IMR-90 (cell line): ENCODE measurements at regions not wholly inside any gene's neighbourhood (a gene's known extent, or its start where the extent isn't known, plus 50 kb on each side); places are given as distances from the start of the nearest gene placed in this dataset.

Experiments
- ATAC-seq: fragments of 200-7000 bp; cut with Tn5 transposase; 2 replicates; pipeline ENCODE4 v1.9.1; 2020; ENCODE audit warnings: low read depth, mild to moderate bottlenecking, moderate library complexity
- BruUV-seq: library from RNA; stranded (reverse); fragments of 400-500 nt; replicated peaks from 2 replicates; lab custom pipeline; 2021; lab: Mats Ljungman, UMichigan
- CTCF ChIA-PET: fragments of 300-600 bp; formaldehyde crosslinking; extraction: SDS; loops from one replicate; lab custom pipeline; 2021; ENCODE audit warnings: antibody characterized with exemption; lab: Yijun Ruan, JAX
- POLR2A ChIA-PET: fragments of 300-600 bp; sonication (Branson Sonifier 250); formaldehyde crosslinking; loops from one replicate; lab custom pipeline; 2022; ENCODE audit warnings: antibody characterized with exemption; ENCODE audit not compliant: unreplicated experiment; lab: Charles Lee
- DNase-seq: peaks from one replicate; pipeline ENCODE4 v3.0.0; 2013
- H2AFZ ChIP-seq: replicated peaks from 2 replicates; pipeline ENCODE3; 2013; ENCODE audit warnings: low read length, mild to moderate bottlenecking; ENCODE audit not compliant: poor library complexity
- H2AK5ac ChIP-seq: 2 replicates; pipeline ENCODE4 v1.6.1; 2013; ENCODE audit warnings: low read depth, low read length, inconsistent platforms
- H2AK9ac ChIP-seq: replicated peaks from 2 replicates; pipeline ENCODE3; 2013; ENCODE audit warnings: mild to moderate bottlenecking, low read depth, low read length, moderate library complexity; ENCODE audit not compliant: poor library complexity
- H2BK120ac ChIP-seq: 2 replicates; pipeline ENCODE4 v1.6.1; 2013; ENCODE audit warnings: low read depth, low read length, inconsistent platforms
- H2BK15ac ChIP-seq: 3 replicates; pipeline ENCODE4 v1.6.1; 2013; ENCODE audit warnings: low read depth, low read length, inconsistent platforms
- H2BK20ac ChIP-seq: 2 replicates; pipeline ENCODE4 v1.6.1; 2013; ENCODE audit warnings: low read depth, mild to moderate bottlenecking, inconsistent platforms, low read length, moderate library complexity
- H2BK5ac ChIP-seq: 2 replicates; pipeline ENCODE4 v1.6.1; 2013; ENCODE audit warnings: mild to moderate bottlenecking, low read depth, low read length, inconsistent platforms; ENCODE audit not compliant: poor library complexity, severe bottlenecking
- H3K14ac ChIP-seq: replicated peaks from 2 replicates; pipeline ENCODE4 v1.6.1; 2013; ENCODE audit warnings: low read depth, low read length, inconsistent platforms
- H3K18ac ChIP-seq: 2 replicates; pipeline ENCODE4 v1.6.1; 2013; ENCODE audit warnings: low read depth, low read length, control low read depth
- H3K23ac ChIP-seq: 2 replicates; pipeline ENCODE4 v1.6.1; 2013; ENCODE audit warnings: low read depth, low read length, inconsistent platforms
- H3K27ac ChIP-seq: 2 replicates; pipeline ENCODE4 v1.5.1; 2013; ENCODE audit warnings: mild to moderate bottlenecking, control low read depth, low read length; ENCODE audit not compliant: insufficient read depth
- H3K27me3 ChIP-seq: 2 replicates; pipeline ENCODE4 v1.6.1; 2013; ENCODE audit warnings: low read length; ENCODE audit not compliant: control insufficient read depth, insufficient read depth
- H3K36me3 ChIP-seq: 2 replicates; pipeline ENCODE4 v1.6.1; 2013; ENCODE audit warnings: low read length, mixed read lengths; ENCODE audit not compliant: control insufficient read depth, insufficient read depth
- H3K4ac ChIP-seq: 2 replicates; pipeline ENCODE4 v1.6.1; 2013; ENCODE audit warnings: low read depth, low read length, inconsistent platforms
- H3K4me1 ChIP-seq: 2 replicates; pipeline ENCODE4 v1.6.1; 2013; ENCODE audit warnings: low read length, mixed read lengths; ENCODE audit not compliant: control insufficient read depth, insufficient read depth
- H3K4me2 ChIP-seq: 2 replicates; pipeline ENCODE4 v1.6.1; 2013; ENCODE audit warnings: low read depth, mild to moderate bottlenecking, control low read depth, low read length, moderate library complexity
- H3K4me3 ChIP-seq: 2 replicates; pipeline ENCODE4 v1.5.1; 2013; ENCODE audit warnings: low read depth, mild to moderate bottlenecking, control low read depth, low read length, moderate library complexity; ENCODE audit not compliant: insufficient read depth
- H3K56ac ChIP-seq: 2 replicates; pipeline ENCODE4 v1.6.1; 2013; ENCODE audit warnings: low read length, inconsistent platforms; ENCODE audit not compliant: insufficient read depth; ENCODE audit errors: extremely low read depth
- H3K79me1 ChIP-seq, 2 experiments: 2 replicates each; pipeline ENCODE4 v1.6.1; 2013; ENCODE audit warnings: low read length in 2 of 2, inconsistent platforms in 1 of 2, low read depth in 1 of 2
- H3K9ac ChIP-seq: 2 replicates; pipeline ENCODE4 v1.6.1; 2013; ENCODE audit warnings: low read depth, low read length, control low read depth
- H3K9me1 ChIP-seq: 2 replicates; pipeline ENCODE4 v1.6.1; 2013; ENCODE audit warnings: low read length, inconsistent platforms; ENCODE audit not compliant: insufficient read depth
- H3K9me3 ChIP-seq: 2 replicates; pipeline ENCODE4 v1.6.1; 2013; ENCODE audit warnings: low read length; ENCODE audit not compliant: control insufficient read depth, insufficient read depth
- H4K20me1 ChIP-seq: 2 replicates; pipeline ENCODE4 v1.6.1; 2013; ENCODE audit warnings: low read length, inconsistent platforms; ENCODE audit not compliant: insufficient read depth
- H4K5ac ChIP-seq: 2 replicates; pipeline ENCODE4 v1.6.1; 2013; ENCODE audit warnings: mild to moderate bottlenecking, low read depth, low read length, control low read depth
- H4K8ac ChIP-seq, 2 experiments: 2 replicates each; pipeline ENCODE4 v1.6.1; 2013; ENCODE audit warnings: low read depth in 2 of 2, low read length in 2 of 2, control low read depth in 1 of 2, inconsistent platforms in 1 of 2
- H4K91ac ChIP-seq: 2 replicates; pipeline ENCODE4 v1.6.1; 2013; ENCODE audit warnings: low read depth, low read length, inconsistent platforms; ENCODE audit not compliant: insufficient read depth
- BHLHE40 ChIP-seq: fragments of 150-350 bp; IDR thresholded peaks from 2 replicates; pipeline ENCODE4 v1.6.1; 2016; ENCODE audit warnings: mild to moderate bottlenecking, low read depth, low read length
- CEBPB ChIP-seq: IDR thresholded peaks from 2 replicates; pipeline ENCODE4 v1.6.1; 2012; ENCODE audit warnings: low read depth, low read length, improper control_type of control experiment
- CHD1 ChIP-seq: IDR thresholded peaks from 2 replicates; pipeline ENCODE4 v1.6.1; 2012; ENCODE audit warnings: low read depth, low read length, improper control_type of control experiment
- ELK1 ChIP-seq: fragments of 150-350 bp; IDR thresholded peaks from 2 replicates; pipeline ENCODE4 v1.6.1; 2016; ENCODE audit warnings: low read depth, mild to moderate bottlenecking, low read length, moderate library complexity, borderline replicate concordance
- FOS ChIP-seq: fragments of 150-350 bp; IDR thresholded peaks from 2 replicates; pipeline ENCODE4 v1.6.1; 2016; ENCODE audit warnings: low read depth, low read length
- RAD21 ChIP-seq: IDR thresholded peaks from 2 replicates; pipeline ENCODE4 v1.6.1; 2012; ENCODE audit warnings: low read length, improper control_type of control experiment
- RCOR1 ChIP-seq: IDR thresholded peaks from 2 replicates; pipeline ENCODE4 v1.6.1; 2012; ENCODE audit warnings: mild to moderate bottlenecking, low read length, improper control_type of control experiment; ENCODE audit not compliant: insufficient replicate concordance
- SMC3 ChIP-seq: fragments of 150-350 bp; IDR thresholded peaks from 2 replicates; pipeline ENCODE4 v1.6.1; 2016; ENCODE audit warnings: low read depth, mild to moderate bottlenecking, antibody characterized with exemption, low read length, moderate library complexity
- WGBS, 2 experiments: methylation state at CpG; one replicate each; pipeline versions ENCODE4 v1.1.5 to v1.1.7; 2013; ENCODE audit warnings: missing lambda C conversion rate in 2 of 2; ENCODE audit not compliant: insufficient read length in 1 of 2; ENCODE audit errors: extremely low coverage in 2 of 2; 5-methylcytosine and 5-hydroxymethylcytosine counted together
- dilution Hi-C: fragments of 300-500 bp; cut with HindIII; formaldehyde crosslinking; loops from one replicate; pipeline ENCODE4 v1.14.3; 2018; ENCODE audit warnings: low sequenced_read_pairs; ENCODE audit not compliant: unreplicated experiment
- in situ Hi-C: fragments of 300-500 bp; cut with MboI; formaldehyde crosslinking; loops from 3 replicates; pipeline ENCODE4 v1.14.3; 2019; ENCODE audit warnings: low sequenced_read_pairs, inconsistent platforms, mixed read lengths
- intact Hi-C: fragments of 100-400 bp; cut with micrococcal nuclease; formaldehyde crosslinking; loops from 2 replicates; pipeline ENCODE4 v1.10.0; 2022

DNA sequence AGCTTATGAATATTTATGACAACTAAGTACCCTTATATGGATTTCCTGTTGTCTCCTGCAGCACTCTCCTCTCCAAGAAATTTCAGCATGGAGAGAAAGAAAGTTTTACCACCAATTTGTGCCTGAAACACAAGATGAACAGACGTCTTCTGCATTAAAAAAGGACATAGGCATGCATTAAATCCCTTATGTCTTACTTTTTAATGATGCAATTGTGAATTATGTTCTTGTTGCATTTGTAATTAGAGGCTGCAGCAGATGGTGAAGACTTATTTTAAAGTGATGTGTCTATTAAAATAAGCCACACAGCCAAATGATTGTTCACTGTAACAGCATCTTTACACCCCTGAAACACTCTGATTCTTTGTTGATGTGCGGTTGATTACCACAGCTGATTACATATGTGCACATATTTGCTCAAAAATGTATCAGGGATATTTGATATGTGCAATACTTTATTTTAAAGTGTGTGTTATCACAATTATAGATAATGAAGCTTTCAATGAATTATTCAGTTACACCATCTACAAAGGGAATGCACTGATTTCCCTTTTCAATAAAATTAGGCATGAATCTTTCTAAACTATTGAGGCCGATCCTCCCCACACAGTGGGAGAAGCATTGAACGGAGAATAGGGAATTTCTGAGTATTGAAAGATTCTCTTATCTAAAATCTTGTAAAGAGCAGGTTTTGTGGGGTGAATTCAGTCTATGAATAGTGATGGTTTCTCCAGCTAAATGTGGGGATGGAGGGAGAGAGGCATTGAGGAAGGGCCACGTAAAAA is 585.1 kb downstream of the SLC4A3 start:
- Histone ChIP-seq H3K27ac (no peak overlapping the region), H2AK9ac (no peak overlapping the region), H3K9ac (no peak overlapping the region), H2BK120ac (no peak overlapping the region), H3K56ac (no peak overlapping the region), H2AK5ac (no peak overlapping the region), H2BK20ac (no peak overlapping the region), H3K4me1 (no peaks in the 10 kb centered on the region), H4K8ac (no peak overlapping the region), H2AFZ (no peak overlapping the region), H3K36me3 (no peaks in the 10 kb centered on the region), H3K9me1 (no peaks in the 10 kb centered on the region), H3K9me3 (no peaks in the 10 kb centered on the region), H4K5ac (no peak overlapping the region), H3K4me2 (no peak overlapping the region), H3K23ac (no peak overlapping the region), H2BK5ac (no peak overlapping the region), H4K20me1 (no peaks in the 10 kb centered on the region), H3K14ac (no peak overlapping the region), H3K4ac (no peak overlapping the region), H3K27me3 (no peaks in the 10 kb centered on the region), H2BK15ac (no peak overlapping the region), H4K91ac (no peak overlapping the region), H3K4me3 (no peak overlapping the region), H3K18ac (no peak overlapping the region), H3K79me1 (no peaks in the 10 kb centered on the region)
- in situ Hi-C loops (no loop called here), dilution Hi-C loops (no loop called here), intact Hi-C loops (no loop called here)
- no TSS peak for BruUV-seq
- ChIA-PET POLR2A (no interaction called here), CTCF (interaction anchor here (0.6 kb wide), 1 partner anchor 107 kb away, joined by 3 read pairs; no protein-coding TSS in a partner anchor)
- ATAC-seq (no peak), DNase-seq (no peak)
- TF ChIP-seq CEBPB (no peak), SMC3 (no peak), FOS (no peak), RCOR1 (no peak), CHD1 (no peak), RAD21 (no peak), ELK1 (no peak), BHLHE40 (no peak)
- no CpG with 5 or more reads among the region's 5 CpGs for WGBS, 2 experiments
